Inflammatory macrophage (primary cell): ENCODE measurements at regions not wholly inside any gene's neighbourhood (a gene's known extent, or its start where the extent isn't known, plus 50 kb on each side); places are given as distances from the start of the nearest gene placed in this dataset.
A peak's percentile ranks its signal among the peaks of the same experiment; 100 is the strongest.
"Not testable (repeated sequence)": the region's sequence is repeated elsewhere in the genome, so short reads cannot be mapped to it uniquely, and the experiment has no call there.

Experiments used
- DNase-seq, 2 donors: peaks; one replicate each; pipeline ENCODE4 v3.0.0-alpha.2; 2020 to 2022

DNA sequence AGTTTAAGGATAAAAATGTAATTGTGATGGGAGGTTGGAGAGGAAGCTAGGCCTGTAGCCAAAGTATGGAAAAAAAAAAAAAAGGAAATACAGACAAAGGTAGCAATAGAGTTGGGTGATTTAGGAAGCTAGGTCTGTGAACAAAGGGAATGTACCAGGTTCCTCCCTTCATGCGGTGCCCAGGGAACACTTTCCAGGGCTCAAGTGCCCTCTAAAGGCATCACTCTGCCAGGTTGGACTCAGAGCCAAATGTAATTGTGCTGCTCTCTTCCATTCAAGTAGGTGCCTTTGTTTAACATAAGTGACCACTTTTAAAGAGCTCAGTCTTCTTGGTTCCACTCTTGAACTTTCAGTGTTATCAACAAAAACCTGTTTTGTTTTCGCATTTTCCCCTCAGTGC, 159.7 kb upstream of the AHI1 start:
- no peak for DNase-seq

GRCh38 chr6:135658481-135658880, 160.9 kb upstream of the AHI1 start:
- no peak for DNase-seq

- no peak for DNase-seq
Observed at GRCh38 chr6:135658916-135659315, 161.4 kb upstream of the AHI1 start.

DNA sequence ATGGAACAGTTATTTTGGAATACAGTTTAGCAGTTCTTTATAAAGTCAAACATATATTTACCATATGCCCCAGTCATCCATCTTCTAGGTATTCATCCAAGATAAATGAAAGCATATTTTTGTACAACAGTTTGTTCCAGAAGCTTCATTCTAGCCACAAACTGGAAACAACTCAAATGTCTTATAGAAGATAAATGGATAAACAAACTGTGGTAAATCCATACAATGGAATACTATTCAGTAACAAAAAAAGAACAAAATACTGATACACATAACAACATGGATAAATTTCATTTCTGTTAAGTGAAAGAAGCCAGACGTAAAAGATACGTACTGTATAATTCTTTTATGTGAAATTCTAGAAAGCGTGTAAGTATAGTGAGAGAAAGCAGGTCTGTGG, 167.0 kb upstream of the AHI1 start:
- no peak for DNase-seq

GRCh38 chr6:135665935-135666334, 168.4 kb upstream of the AHI1 start:
- DNase-seq, result no peak

DNA sequence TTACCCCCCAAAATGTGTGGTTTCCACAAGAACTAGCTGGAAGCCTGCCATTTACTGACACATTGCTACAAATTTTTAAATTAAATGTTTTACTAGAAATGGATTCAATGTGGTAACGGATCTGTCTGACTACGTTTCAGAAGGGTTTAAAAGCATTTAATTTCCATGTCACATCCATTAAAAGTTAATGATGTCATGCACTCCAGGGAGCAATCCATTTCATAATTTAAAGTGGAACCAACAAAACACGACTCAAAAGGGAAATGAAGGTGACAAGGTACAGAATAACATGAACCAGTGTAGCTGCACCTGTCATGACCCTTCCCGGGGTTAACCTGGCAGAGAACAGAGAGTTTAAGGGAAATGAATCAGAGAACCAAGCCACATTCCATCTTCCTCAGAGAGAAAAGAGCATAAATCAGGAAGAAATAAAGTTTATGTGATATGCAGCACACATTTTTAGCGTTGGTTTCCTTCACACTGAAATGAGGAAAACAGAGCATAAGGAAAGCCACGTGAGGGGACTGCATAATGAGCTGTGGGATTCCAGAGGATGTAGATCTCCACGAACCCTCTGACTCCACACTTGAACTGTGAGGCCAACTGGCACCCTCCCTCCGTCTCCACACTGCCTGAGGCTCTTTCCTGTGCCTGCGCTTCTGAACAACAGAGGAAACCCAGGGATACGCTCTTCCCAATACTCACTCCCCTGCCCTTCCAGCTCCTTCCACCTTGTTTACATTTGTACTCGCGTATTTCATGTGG, 170.3 kb upstream of the AHI1 start:
- DNase-seq, result no peak

GRCh38 chr6:135672256-135672655, 174.7 kb upstream of the AHI1 start:
- no peak for DNase-seq

GRCh38 chr6:135673501-135674309, 176.2 kb upstream of the AHI1 start:
- DNase-seq, result no peak

DNA sequence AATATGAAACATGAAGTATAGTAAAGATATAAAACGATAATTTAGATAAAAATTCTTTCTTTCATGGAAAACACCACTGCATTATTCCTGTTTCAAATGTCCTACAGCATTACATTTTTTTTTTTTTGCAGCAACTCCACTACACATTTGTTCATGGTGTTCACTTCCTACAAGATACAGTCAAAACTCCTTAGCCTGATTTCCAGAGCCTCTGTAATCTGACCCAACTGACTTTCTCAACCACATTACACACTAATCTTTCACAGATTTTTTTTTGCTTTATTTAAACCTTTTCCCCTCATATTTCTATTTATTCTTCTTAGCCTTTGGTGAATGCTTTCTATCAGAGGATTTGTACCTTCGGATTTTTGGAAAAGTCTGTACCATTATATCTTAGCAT, 176.5 kb upstream of the PDE7B start:
- no peak for DNase-seq

GRCh38 chr6:135675862-135676261, 175.6 kb upstream of the PDE7B start:
- DNase-seq, result peak; percentile 61 to 71

GRCh38 chr6:135680964-135681913, 170.3 kb upstream of the PDE7B start:
- no peak for DNase-seq

GRCh38 chr6:135686784-135687301, 164.7 kb upstream of the PDE7B start:
- DNase-seq, result peak; percentile 62 to 82

- DNase-seq, result not testable (repeated sequence)
Observed at GRCh38 chr6:135688476-135688875, 163.0 kb upstream of the PDE7B start.

GRCh38 chr6:135692426-135692825, 159.1 kb upstream of the PDE7B start:
- no peak for DNase-seq

GRCh38 chr6:135693811-135694370, 157.6 kb upstream of the PDE7B start:
- no peak for DNase-seq

- DNase-seq, result no peak
Observed at GRCh38 chr6:135699705-135700104, 151.8 kb upstream of the PDE7B start.

- no peak for DNase-seq
Observed at GRCh38 chr6:135701426-135701825, 150.1 kb upstream of the PDE7B start.

DNA sequence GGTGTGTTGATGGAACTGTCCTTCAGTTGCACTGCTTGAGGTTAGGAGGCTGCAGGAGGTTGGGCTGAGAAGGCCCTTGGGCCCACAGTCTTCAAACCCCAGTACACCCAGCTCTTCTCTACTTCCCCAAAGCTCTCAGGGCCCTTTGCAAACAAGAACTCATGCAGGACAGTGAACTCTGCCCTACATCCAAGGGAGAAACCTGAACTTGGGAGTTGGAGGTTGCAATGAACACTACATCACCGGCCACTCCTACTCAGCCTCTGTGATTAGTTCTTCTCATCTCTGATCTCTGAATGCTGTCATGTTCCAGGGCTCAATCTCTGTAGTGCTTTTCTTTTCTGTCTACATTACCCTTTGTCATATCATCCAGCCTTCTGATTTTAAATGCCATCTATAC, 148.5 kb upstream of the PDE7B start:
- peak; percentile 57 to 73 for DNase-seq

- DNase-seq, result peak; percentile 37 to 41
Observed at GRCh38 chr6:135703621-135704020, 147.9 kb upstream of the PDE7B start.

DNA sequence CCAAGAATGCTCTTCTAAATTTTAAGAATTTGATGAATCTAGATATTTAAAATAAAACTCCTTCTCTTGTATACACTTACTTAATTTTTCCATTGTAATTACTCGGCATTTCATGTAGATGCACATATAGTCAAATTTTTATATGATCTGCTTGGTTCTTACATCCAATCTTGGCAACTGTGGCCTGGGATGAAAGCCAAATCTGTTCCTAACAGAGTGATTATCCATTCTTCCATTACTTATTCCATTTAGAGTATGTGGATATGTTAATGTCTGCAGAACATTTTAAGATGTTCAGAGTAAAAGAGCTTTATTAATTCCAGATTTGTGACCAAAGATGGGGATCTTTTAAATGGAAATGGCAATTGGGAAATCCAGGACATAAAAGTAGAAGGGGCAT, 144.1 kb upstream of the PDE7B start:
- DNase-seq, result no peak

DNA sequence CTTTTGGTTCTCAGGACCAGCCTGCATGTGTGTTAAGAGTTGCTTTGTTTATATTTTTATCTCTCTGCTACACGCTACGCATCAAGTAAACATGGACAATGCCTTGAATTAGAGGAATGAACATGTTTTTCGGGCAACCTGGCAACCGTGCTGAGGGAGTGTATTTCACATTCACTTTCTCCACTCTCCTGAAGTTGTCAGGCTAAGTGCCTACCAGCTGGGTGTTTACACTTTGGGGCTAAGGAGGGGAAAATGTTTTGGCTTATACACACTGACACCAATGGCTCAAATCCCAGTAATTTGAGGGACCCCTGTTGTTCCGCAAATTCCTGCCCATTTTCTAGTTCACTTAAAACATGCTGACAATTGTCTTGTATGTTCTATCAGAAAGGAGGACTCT, 141.5 kb upstream of the PDE7B start:
- no peak for DNase-seq

DNA sequence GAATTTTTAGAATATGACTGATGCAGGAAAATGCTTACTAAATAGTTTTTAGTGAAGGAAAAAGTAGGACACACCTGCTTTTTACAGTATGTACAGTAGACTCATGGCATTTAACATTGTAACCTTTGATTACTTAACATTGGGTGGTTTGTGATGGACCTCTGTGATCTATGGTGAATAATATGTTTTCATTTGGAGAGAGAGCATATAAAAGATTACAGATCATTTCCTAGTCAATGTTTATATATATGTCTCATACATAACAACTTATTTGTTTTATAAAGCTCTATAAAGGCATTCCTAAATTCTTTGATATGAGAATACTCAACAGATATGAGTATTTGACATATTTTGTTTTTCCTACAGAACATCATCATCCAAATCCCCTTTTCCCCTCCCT, 129.3 kb upstream of the PDE7B start:
- no peak for DNase-seq
